ENCODE measurements at regions not wholly inside any gene's neighbourhood (a gene's known extent, or its start where the extent isn't known, plus 50 kb on each side); places are given as distances from the start of the nearest gene placed in this dataset.

DNA sequence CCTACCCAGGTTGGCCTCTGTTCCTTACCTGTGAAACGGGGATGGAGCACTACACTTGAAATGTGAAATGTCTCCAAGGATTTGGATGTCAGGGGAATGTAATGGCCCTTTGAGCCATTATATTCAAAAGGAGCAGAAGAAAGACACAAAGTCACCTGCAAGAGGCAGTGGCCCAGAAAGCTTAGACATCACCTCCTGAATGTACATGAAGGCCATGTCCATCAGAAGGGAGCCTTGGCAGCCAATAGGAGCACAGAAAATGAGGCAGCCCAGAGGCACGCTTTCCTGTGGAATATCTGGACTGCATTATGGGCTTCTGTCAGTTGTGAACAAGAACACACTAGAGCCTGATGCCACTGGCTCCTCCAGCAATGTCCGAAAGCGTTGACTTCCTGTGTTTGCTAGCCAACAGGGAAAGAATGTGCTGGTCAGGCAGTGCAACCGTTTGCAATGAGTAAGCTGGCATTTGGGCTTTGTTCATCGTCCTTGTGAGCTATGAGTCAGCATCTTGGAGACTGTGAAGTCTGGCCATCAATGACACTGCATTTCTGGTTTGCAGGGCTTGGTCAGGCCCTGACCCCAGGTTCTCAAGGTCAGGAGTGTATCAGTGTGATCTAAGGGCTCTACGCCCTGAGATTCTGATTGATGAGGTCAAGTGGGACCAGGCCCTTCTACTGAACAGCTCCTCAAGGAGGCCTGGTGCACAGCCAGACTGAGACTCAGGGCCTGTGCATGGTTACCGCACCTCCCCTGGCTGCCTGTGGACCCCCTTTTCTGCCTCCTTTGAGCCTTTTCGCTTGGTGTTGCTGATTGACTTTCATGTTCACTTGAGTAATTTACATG, 222.4 kb downstream of the RPS24 start:
- Histone ChIP-seq H3K27me3 (ENCODE audit: control insufficient read depth, insufficient read depth, low read length) (no peaks in the 10 kb centered on the region), H3K4me1 (ENCODE audit: control insufficient read depth, insufficient read depth, low read length) (no peaks in the 10 kb centered on the region), H3K27ac (ENCODE audit: low read length) (no peak overlapping the region), H3K36me3 (ENCODE audit: control insufficient read depth, insufficient read depth, low read length) (no peaks in the 10 kb centered on the region), H3K4me3 (ENCODE audit: low read length) (no peak overlapping the region), H3K9me3 (ENCODE audit: control insufficient read depth, low read depth, low read length) (no peaks in the 10 kb centered on the region)
- DNase-seq, result no peak
- no CpG with 5 or more reads among the region's 9 CpGs for WGBS (ENCODE audit: insufficient coverage, low lambda C conversion rate)

DNA sequence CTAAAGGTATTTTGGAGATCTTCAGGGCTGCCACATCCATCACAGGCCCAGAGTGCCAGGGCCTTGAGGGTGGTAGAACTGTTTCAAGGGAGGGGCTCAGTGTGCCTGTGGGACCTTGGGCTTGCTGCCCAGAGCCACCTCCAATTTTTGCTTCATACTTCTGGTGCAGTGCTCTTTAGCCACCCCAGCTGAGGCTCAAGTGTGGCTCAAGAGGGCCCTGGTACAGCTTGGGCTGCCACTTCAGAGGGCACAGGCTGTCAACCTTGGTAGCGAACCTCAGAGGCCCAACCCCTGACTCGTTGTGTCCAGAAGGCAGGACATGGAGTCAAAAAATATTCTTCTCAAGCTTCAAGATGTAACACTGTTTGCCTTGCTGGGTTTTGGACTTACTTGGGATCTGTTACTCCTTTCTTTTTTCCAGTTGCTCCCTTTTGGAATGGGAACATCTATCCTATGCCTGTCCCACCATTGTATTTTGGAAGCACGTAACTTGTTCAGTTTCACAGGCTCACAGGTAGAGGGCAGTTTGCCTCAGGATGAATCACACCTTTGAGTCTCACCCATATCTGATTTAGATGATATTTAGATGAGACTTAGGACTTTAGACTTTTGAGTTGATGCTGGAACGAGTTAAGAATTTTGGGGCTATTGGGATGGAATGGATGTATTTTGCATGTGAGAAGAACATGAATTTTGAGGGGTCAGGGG, 224.8 kb downstream of the RPS24 start:
- WGBS (ENCODE audit: insufficient coverage, low lambda C conversion rate), result 90% methylated on average over 2 of the region's 4 CpGs

DNA sequence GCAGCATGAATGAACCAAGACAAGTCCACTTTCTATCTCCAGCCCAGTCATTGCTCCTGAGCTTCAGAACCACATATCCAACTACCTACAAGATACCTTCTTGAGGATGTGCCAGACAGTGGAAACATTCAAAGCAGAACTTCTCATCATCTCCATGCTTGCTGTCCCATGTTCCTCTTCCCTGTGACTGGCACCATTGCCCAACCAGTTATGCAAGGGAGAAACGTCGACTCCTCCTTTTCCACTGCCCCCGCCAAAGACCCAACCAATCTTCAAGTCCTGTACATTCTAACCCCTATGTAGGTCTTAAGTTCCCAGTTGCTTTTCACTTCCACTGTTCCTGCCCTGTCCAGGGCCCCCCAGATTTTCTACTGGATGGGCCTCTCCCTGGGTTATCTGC, 225.7 kb downstream of the RPS24 start:
- no peaks in the 10 kb centered on the region for H3K9me3 ChIP-seq (ENCODE audit: control insufficient read depth, low read depth, low read length)
- no CpG with 5 or more reads among the region's 3 CpGs for WGBS (ENCODE audit: insufficient coverage, low lambda C conversion rate)
- H3K36me3 ChIP-seq (ENCODE audit: control insufficient read depth, insufficient read depth, low read length), result no peaks in the 10 kb centered on the region
- H3K27ac ChIP-seq (ENCODE audit: low read length), result no peak overlapping the region
- H3K4me3 ChIP-seq (ENCODE audit: low read length), result no peak overlapping the region
- H3K27me3 ChIP-seq (ENCODE audit: control insufficient read depth, insufficient read depth, low read length), result no peaks in the 10 kb centered on the region
- no peak for DNase-seq
- no peaks in the 10 kb centered on the region for H3K4me1 ChIP-seq (ENCODE audit: control insufficient read depth, insufficient read depth, low read length)

More for the DNA sequence above, 224.8 kb downstream of the RPS24 start:
- Histone ChIP-seq H3K27me3 (ENCODE audit: control insufficient read depth, insufficient read depth, low read length) (no peaks in the 10 kb centered on the region), H3K4me1 (ENCODE audit: control insufficient read depth, insufficient read depth, low read length) (no peaks in the 10 kb centered on the region), H3K27ac (ENCODE audit: low read length) (no peak overlapping the region), H3K36me3 (ENCODE audit: control insufficient read depth, insufficient read depth, low read length) (no peaks in the 10 kb centered on the region), H3K4me3 (ENCODE audit: low read length) (no peak overlapping the region), H3K9me3 (ENCODE audit: control insufficient read depth, low read depth, low read length) (no peaks in the 10 kb centered on the region)
- DNase-seq, result no peak

DNA sequence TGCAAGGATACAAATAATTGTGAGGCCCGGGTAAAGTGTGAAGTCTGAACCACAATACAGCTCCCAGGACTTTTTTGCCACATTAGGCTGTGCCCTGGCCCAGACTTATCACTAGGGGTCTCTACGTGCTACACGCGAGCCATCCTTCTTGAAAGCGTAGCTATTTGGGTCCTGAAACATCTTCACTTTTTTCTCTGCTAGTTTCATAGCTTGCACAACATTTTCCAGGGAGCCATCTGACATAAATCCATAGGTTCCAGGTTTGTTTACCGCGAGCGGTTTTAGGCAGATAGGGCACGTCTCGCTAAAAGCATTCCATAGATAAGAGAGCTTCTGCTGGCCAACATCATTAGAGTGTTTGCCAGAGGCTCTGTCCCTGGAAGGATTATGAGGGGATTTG, 226.5 kb downstream of the RPS24 start:
- Histone ChIP-seq H3K4me1 (ENCODE audit: control insufficient read depth, insufficient read depth, low read length) (no peaks in the 10 kb centered on the region), H3K36me3 (ENCODE audit: control insufficient read depth, insufficient read depth, low read length) (no peaks in the 10 kb centered on the region), H3K27ac (ENCODE audit: low read length) (no peak overlapping the region), H3K4me3 (ENCODE audit: low read length) (no peak overlapping the region), H3K9me3 (ENCODE audit: control insufficient read depth, low read depth, low read length) (no peaks in the 10 kb centered on the region), H3K27me3 (ENCODE audit: control insufficient read depth, insufficient read depth, low read length) (no peaks in the 10 kb centered on the region)
- no CpG with 5 or more reads among the region's 10 CpGs for WGBS (ENCODE audit: insufficient coverage, low lambda C conversion rate)
- peak in 1 of 2 donors; percentile 10 for DNase-seq

DNA sequence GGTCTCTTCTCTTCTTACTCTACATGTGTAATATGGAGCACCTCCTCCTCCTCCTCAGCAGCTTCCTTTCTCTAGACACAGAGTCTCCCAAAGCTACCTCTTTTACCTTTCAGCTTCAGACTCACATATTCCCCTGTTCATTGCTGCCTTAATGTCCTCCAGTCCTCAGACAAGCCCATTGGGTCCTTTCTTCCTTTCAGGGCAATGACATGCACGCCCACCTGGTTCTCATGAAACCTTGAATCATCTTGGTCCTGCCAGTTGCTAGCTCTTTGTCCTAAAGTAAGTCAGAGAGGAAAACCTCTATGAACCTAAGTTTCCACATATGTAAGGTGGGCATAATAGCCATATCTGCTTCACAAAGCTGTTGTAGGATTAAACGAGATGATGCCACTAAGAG, 227.0 kb downstream of the RPS24 start:
- H3K4me3 ChIP-seq (ENCODE audit: low read length), result no peak overlapping the region
- H3K27me3 ChIP-seq (ENCODE audit: control insufficient read depth, insufficient read depth, low read length), result no peaks in the 10 kb centered on the region
- no peaks in the 10 kb centered on the region for H3K36me3 ChIP-seq (ENCODE audit: control insufficient read depth, insufficient read depth, low read length)
- no peak for DNase-seq
- no peaks in the 10 kb centered on the region for H3K9me3 ChIP-seq (ENCODE audit: control insufficient read depth, low read depth, low read length)
- H3K27ac ChIP-seq (ENCODE audit: low read length), result no peak overlapping the region
- WGBS (ENCODE audit: insufficient coverage, low lambda C conversion rate), result no CpG with 5 or more reads among the region's 2 CpGs
- H3K4me1 ChIP-seq (ENCODE audit: control insufficient read depth, insufficient read depth, low read length), result no peaks in the 10 kb centered on the region

DNA sequence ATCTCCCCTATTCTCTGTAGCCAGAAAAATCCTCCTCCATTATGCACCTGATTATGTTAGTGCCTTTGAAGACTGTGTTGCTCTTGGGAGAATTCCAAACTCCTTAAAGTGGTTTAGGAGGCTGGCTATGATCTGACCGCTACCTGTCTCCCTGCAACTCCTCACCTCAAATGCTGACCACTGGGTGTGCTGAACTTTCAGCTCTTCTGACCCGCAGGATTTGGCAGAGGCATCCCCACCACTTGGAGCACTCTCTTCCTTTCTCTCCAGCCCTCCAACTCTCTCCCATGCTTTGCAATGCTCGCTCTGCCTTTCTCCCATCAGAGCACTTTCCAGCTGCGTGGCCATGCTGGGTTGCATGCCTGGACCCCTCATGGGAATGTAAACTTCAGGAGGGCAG, 227.6 kb downstream of the RPS24 start:
- H3K4me3 ChIP-seq (ENCODE audit: low read length), result no peak overlapping the region
- WGBS (ENCODE audit: insufficient coverage, low lambda C conversion rate), result no CpG with 5 or more reads among the region's 4 CpGs
- no peaks in the 10 kb centered on the region for H3K9me3 ChIP-seq (ENCODE audit: control insufficient read depth, low read depth, low read length)
- H3K4me1 ChIP-seq (ENCODE audit: control insufficient read depth, insufficient read depth, low read length), result no peaks in the 10 kb centered on the region
- no peak for DNase-seq
- H3K27me3 ChIP-seq (ENCODE audit: control insufficient read depth, insufficient read depth, low read length), result no peaks in the 10 kb centered on the region
- no peak overlapping the region for H3K27ac ChIP-seq (ENCODE audit: low read length)
- no peaks in the 10 kb centered on the region for H3K36me3 ChIP-seq (ENCODE audit: control insufficient read depth, insufficient read depth, low read length)

DNA sequence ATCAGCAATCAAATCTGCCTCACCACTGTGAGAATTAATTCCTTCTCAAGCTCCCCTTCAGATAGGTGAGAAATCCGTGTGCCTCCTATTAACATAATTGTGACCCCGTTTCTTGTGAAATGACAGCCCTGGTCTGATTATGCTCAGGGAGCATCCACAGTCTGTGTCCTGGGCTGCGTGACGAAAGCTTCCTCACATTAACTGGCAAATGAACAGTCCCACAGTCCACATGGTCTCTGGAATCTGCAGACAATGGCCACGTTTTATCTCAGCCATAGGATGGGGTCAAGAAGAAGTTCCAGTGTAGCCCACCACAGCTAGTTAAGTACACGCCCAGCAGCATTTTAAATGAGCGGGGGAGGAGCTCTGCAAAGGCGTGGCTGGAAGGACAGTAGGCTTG, 229.2 kb downstream of the RPS24 start:
- Histone ChIP-seq H3K4me3 (ENCODE audit: low read length) (no peak overlapping the region), H3K27me3 (ENCODE audit: control insufficient read depth, insufficient read depth, low read length) (no peaks in the 10 kb centered on the region), H3K36me3 (ENCODE audit: control insufficient read depth, insufficient read depth, low read length) (no peaks in the 10 kb centered on the region), H3K9me3 (ENCODE audit: control insufficient read depth, low read depth, low read length) (no peaks in the 10 kb centered on the region), H3K27ac (ENCODE audit: low read length) (no peak overlapping the region), H3K4me1 (ENCODE audit: control insufficient read depth, insufficient read depth, low read length) (peaks cover 13% of the 10 kb centered on the region)
- whole genome bisulfite sequencing (ENCODE audit: insufficient coverage, low lambda C conversion rate), result no CpG with 5 or more reads among the region's 8 CpGs
- no peak for DNase-seq

DNA sequence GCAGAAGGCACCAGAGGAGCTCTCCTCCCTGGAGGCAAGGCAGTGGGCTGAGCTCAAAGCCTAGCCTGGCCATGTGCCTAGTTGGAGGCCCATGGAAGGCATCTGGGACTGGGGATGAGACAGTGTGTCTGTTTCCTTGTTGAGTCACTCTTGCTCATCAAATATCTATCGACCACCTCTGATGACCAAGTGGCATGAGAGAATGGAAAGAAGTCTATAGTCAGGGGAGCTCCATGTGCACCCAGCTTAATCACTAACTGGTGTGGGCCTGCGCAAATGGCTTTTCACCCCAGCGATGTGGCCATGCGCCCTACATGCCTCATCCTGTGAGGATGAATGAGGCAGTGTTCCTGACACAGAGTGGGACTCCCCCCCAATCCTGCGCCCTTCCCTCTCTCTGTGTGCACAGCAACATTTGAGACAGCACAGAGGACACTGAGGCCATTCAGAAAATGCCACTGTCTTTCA, 229.9 kb downstream of the RPS24 start:
- WGBS (ENCODE audit: insufficient coverage, low lambda C conversion rate), result no CpG with 5 or more reads among the region's 5 CpGs
- peaks cover 14% of the 10 kb centered on the region for H3K4me1 ChIP-seq (ENCODE audit: control insufficient read depth, insufficient read depth, low read length)
- DNase-seq, result no peak

DNA sequence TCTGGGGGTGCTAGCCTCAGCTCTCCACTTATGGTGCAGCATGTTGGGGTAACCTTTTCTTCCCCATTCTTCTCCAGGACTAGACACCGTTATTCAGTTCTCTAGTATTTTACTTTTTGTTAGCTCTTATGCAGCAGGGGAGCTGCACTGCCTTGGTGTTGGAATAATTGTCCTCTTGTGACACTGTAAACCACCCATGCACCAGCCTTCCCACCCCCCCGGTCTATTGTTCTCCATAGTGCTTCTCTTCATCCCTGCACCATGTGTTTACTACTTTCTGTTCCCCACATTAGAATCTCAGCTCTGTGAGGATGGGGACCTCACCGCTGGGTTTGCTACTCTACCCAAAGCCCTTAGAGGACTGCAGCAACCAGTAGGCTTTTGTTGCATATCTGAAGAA, 230.7 kb downstream of the RPS24 start:
- WGBS (ENCODE audit: insufficient coverage, low lambda C conversion rate), result no CpG with 5 or more reads among the region's 3 CpGs

More for the DNA sequence above, 229.9 kb downstream of the RPS24 start:
- no peak overlapping the region for H3K27ac ChIP-seq (ENCODE audit: low read length)
- no peaks in the 10 kb centered on the region for H3K27me3 ChIP-seq (ENCODE audit: control insufficient read depth, insufficient read depth, low read length)
- no peak overlapping the region for H3K4me3 ChIP-seq (ENCODE audit: low read length)
- no peaks in the 10 kb centered on the region for H3K36me3 ChIP-seq (ENCODE audit: control insufficient read depth, insufficient read depth, low read length)
- H3K9me3 ChIP-seq (ENCODE audit: control insufficient read depth, low read depth, low read length), result no peaks in the 10 kb centered on the region

DNA sequence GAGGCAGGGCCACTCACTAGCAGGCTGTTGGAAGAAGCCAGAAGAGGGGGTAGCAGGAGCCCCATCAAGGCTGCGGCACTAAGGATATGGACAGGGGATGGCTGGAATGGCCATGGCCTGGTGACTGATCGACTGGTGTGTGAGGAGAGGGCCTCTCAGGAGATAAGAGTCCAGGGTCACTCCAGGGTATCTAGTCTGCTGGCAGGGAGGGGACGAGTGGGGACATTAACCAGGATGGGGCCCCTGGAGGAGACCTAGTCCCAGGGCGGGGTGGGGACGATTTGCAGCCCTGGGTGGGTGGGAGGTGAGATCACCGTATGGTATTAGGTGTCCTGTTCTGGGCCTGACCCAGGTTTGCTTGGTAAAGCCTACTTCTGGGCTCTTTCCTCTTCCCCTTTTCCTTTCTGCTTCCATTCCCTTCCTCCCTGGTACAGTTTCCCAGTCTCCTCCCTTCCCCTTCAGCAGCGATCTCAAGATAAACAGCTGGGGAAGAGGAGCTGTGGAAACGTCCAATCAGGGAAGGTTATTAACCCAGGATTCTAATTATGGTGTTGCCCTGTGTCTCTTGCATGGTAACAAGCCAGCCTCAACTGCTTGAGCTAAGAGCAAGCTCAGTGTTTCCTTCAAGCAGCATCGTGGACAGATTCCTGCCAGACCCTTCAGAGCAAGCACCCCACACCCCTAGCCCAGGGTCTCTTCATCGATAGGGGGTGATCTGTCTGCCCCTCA, 233.2 kb downstream of the RPS24 start:
- Histone ChIP-seq H3K27ac (ENCODE audit: low read length) (peak overlapping the region; percentile 62), H3K4me1 (ENCODE audit: control insufficient read depth, insufficient read depth, low read length) (peaks cover 14% of the 10 kb centered on the region), H3K36me3 (ENCODE audit: control insufficient read depth, insufficient read depth, low read length) (no peaks in the 10 kb centered on the region), H3K9me3 (ENCODE audit: control insufficient read depth, low read depth, low read length) (no peaks in the 10 kb centered on the region), H3K27me3 (ENCODE audit: control insufficient read depth, insufficient read depth, low read length) (no peaks in the 10 kb centered on the region), H3K4me3 (ENCODE audit: low read length) (no peak overlapping the region)
- no CpG with 5 or more reads among the region's 10 CpGs for WGBS (ENCODE audit: insufficient coverage, low lambda C conversion rate)
- DNase-seq, result peak; percentile 36 to 63

More for the DNA sequence above, 230.7 kb downstream of the RPS24 start:
- Histone ChIP-seq H3K9me3 (ENCODE audit: control insufficient read depth, low read depth, low read length) (no peaks in the 10 kb centered on the region), H3K4me3 (ENCODE audit: low read length) (no peak overlapping the region), H3K27me3 (ENCODE audit: control insufficient read depth, insufficient read depth, low read length) (no peaks in the 10 kb centered on the region), H3K36me3 (ENCODE audit: control insufficient read depth, insufficient read depth, low read length) (no peaks in the 10 kb centered on the region), H3K27ac (ENCODE audit: low read length) (no peak overlapping the region), H3K4me1 (ENCODE audit: control insufficient read depth, insufficient read depth, low read length) (peaks cover 14% of the 10 kb centered on the region)
- no peak for DNase-seq
